ENCODE measurements at regions not wholly inside any gene's neighbourhood (a gene's known extent, or its start where the extent isn't known, plus 50 kb on each side); places are given as distances from the start of the nearest gene placed in this dataset.

DNA sequence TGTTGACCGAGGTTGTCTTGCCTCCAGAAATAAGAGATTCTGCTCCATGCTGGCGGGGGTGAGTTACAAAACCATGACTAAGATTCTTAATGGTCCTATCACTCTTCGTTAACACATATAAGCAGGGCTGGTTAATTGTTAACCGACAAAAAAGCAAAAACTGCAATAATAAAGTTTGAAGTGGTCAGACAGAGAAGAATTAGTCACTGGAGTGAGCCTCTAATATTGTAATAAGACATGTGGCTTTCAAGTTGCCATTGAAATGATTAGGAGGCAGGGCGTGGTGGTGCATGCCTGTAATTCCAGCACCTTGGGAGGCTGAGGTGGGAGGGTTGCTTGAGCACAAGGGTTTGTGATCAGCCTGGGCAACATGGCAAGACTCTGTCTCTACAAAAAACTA lies 78.4 kb upstream of the NR2F2 start:
- no peak overlapping the region for H3K4me2 ChIP-seq (ENCODE audit: insufficient read depth, low read length)
- H4K20me1 ChIP-seq (ENCODE audit: insufficient read depth, low read length) = no peaks in the 10 kb centered on the region
- DNase-seq = no peak
- no peaks in the 10 kb centered on the region for H3K79me2 ChIP-seq (ENCODE audit: insufficient read depth, low read length)
- H3K9ac ChIP-seq (ENCODE audit: low read depth, low read length) = no peak overlapping the region
- no peak for ATAC-seq (ENCODE audit: insufficient read depth, low read depth)
- H3K4me1 ChIP-seq (ENCODE audit: insufficient read depth, low read length) = no peaks in the 10 kb centered on the region
- TF ChIP-seq, protein P1, sequence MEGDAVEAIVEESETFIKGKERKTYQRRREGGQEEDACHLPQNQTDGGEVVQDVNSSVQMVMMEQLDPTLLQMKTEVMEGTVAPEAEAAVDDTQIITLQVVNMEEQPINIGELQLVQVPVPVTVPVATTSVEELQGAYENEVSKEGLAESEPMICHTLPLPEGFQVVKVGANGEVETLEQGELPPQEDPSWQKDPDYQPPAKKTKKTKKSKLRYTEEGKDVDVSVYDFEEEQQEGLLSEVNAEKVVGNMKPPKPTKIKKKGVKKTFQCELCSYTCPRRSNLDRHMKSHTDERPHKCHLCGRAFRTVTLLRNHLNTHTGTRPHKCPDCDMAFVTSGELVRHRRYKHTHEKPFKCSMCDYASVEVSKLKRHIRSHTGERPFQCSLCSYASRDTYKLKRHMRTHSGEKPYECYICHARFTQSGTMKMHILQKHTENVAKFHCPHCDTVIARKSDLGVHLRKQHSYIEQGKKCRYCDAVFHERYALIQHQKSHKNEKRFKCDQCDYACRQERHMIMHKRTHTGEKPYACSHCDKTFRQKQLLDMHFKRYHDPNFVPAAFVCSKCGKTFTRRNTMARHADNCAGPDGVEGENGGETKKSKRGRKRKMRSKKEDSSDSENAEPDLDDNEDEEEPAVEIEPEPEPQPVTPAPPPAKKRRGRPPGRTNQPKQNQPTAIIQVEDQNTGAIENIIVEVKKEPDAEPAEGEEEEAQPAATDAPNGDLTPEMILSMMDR (IDR thresholded peaks at IDR 0.05; ENCODE audit: borderline replicate concordance, extremely low read depth, low read length, poor library complexity, severe bottlenecking) = no peak
- no peak for TF ChIP-seq EZH2 (IDR thresholded peaks at IDR 0.05; ENCODE audit: borderline replicate concordance, low read depth, low read length, severe bottlenecking)
- no peak overlapping the region for H2AFZ ChIP-seq (ENCODE audit: low read depth, low read length)
- H3K9me3 ChIP-seq (ENCODE audit: insufficient read depth, low read length, severe bottlenecking) = no peaks in the 10 kb centered on the region
- no peak overlapping the region for H3K4me3 ChIP-seq (ENCODE audit: low read depth in 1 of 2, low read length in 2 of 2)
- no peak overlapping the region for H3K27ac ChIP-seq (ENCODE audit: low read length)
- H3K27me3 ChIP-seq (ENCODE audit: insufficient read depth, low read length, poor library complexity) = no peaks in the 10 kb centered on the region
- H3K36me3 ChIP-seq (ENCODE audit: insufficient read depth, low read length) = no peaks in the 10 kb centered on the region

DNA sequence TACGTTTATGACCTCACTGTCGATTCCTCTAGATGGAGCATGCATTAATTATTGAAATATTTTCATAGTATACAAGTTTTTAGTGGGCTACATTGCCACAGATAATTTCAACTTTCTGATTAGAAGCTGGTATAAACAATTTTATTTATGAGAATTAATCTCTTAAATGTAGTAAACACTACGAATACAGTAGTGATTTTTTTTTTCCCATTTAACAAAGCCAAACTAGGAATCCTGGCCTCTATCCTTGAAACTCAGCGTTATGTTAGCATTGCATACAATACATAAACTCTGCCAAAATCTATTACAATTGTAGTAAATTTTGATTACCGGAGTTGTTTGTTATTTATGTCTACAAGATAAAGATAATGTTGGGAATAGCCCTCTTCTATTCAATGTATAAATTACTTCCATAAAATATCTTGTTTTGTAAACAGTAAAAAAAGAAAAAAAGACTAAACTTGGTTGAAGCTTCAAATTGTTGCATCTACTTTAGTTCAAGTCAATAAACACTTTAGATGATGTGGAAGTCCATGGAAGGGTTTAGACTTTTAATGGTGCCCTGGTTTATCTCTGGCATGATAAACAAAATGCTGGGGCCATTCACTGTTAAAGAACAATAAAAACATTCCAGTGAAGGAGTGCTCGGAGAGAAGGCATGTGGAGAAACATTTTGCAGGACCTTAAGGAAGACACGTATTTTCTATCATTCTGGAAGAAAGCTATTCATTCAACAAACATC lies 77.3 kb upstream of the NR2F2 start:
- DNase-seq (no peak), ATAC-seq (ENCODE audit: insufficient read depth, low read depth) (no peak)
- Histone ChIP-seq H3K9ac (ENCODE audit: low read depth, low read length) (no peak overlapping the region), H3K4me1 (ENCODE audit: insufficient read depth, low read length) (no peaks in the 10 kb centered on the region), H3K27ac (ENCODE audit: low read length) (no peak overlapping the region), H3K9me3 (ENCODE audit: insufficient read depth, low read length, severe bottlenecking) (no peaks in the 10 kb centered on the region), H2AFZ (ENCODE audit: low read depth, low read length) (no peak overlapping the region), H3K36me3 (ENCODE audit: insufficient read depth, low read length) (no peaks in the 10 kb centered on the region), H3K27me3 (ENCODE audit: insufficient read depth, low read length, poor library complexity) (no peaks in the 10 kb centered on the region), H3K4me2 (ENCODE audit: insufficient read depth, low read length) (no peak overlapping the region), H4K20me1 (ENCODE audit: insufficient read depth, low read length) (no peaks in the 10 kb centered on the region), H3K79me2 (ENCODE audit: insufficient read depth, low read length) (no peaks in the 10 kb centered on the region), H3K4me3 (ENCODE audit: low read depth in 1 of 2, low read length in 2 of 2) (no peak overlapping the region)
- no peak for TF ChIP-seq EZH2 (IDR thresholded peaks at IDR 0.05; ENCODE audit: borderline replicate concordance, low read depth, low read length, severe bottlenecking)
- TF ChIP-seq, protein P1 (IDR thresholded peaks at IDR 0.05; ENCODE audit: borderline replicate concordance, extremely low read depth, low read length, poor library complexity, severe bottlenecking) = no peak

DNA sequence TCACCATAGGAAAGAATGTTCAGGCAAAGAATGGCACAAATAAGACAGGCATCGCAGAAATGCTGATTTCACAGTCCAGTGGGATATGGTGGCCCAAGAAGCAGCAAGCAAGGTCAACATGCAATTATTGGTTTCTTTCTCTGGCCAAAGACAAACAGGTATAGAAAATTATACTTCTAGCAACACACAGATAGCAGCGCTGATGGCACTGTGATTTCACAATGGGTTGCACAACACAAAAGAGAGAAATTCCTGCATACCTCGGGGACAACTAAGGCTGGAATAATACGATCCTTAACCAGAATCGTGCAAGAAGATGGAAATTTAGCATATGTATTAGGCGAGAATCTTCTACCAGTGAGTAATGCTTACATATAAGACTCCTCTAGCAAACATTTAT lies 76.3 kb upstream of the NR2F2 start:
- Histone ChIP-seq H3K36me3 (ENCODE audit: insufficient read depth, low read length) (no peaks in the 10 kb centered on the region), H3K27ac (ENCODE audit: low read length) (no peak overlapping the region), H3K9ac (ENCODE audit: low read depth, low read length) (no peak overlapping the region), H3K4me1 (ENCODE audit: insufficient read depth, low read length) (no peaks in the 10 kb centered on the region), H2AFZ (ENCODE audit: low read depth, low read length) (no peak overlapping the region), H3K79me2 (ENCODE audit: insufficient read depth, low read length) (no peaks in the 10 kb centered on the region), H4K20me1 (ENCODE audit: insufficient read depth, low read length) (no peaks in the 10 kb centered on the region), H3K27me3 (ENCODE audit: insufficient read depth, low read length, poor library complexity) (no peaks in the 10 kb centered on the region), H3K4me2 (ENCODE audit: insufficient read depth, low read length) (no peak overlapping the region), H3K9me3 (ENCODE audit: insufficient read depth, low read length, severe bottlenecking) (no peaks in the 10 kb centered on the region), H3K4me3 (ENCODE audit: low read depth in 1 of 2, low read length in 2 of 2) (no peak overlapping the region)
- ATAC-seq (ENCODE audit: insufficient read depth, low read depth) (no peak), DNase-seq (no peak)
- TF ChIP-seq, protein P1 (IDR thresholded peaks at IDR 0.05; ENCODE audit: borderline replicate concordance, extremely low read depth, low read length, poor library complexity, severe bottlenecking) = no peak
- TF ChIP-seq EZH2 (IDR thresholded peaks at IDR 0.05; ENCODE audit: borderline replicate concordance, low read depth, low read length, severe bottlenecking) = no peak
